Testis (tissue), 2 donors: ENCODE measurements at regions not wholly inside any gene's neighbourhood (a gene's known extent, or its start where the extent isn't known, plus 50 kb on each side); places are given as distances from the start of the nearest gene placed in this dataset.

Experiments used
- DNase-seq: peaks from one replicate; pipeline ENCODE4 v3.0.0-alpha.2; 2019
- H3K27ac ChIP-seq, 2 donors: fragments of 200-600 bp; sonication (generic); one replicate each; pipeline ENCODE4 v1.5.1; 2019
- H3K27me3 ChIP-seq: fragments of 200-600 bp; sonication (generic); one replicate; pipeline ENCODE4 v1.5.1; 2019
- H3K36me3 ChIP-seq: fragments of 200-600 bp; sonication (generic); one replicate; pipeline ENCODE4 v1.5.1; 2017; ENCODE audit warnings: low read depth; ENCODE audit errors: missing control alignments
- H3K4me1 ChIP-seq: fragments of 200-600 bp; sonication (generic); one replicate; pipeline ENCODE4 v1.5.1; 2019
- H3K4me3 ChIP-seq, 2 donors: fragments of 200-600 bp; sonication (generic); one replicate each; pipeline ENCODE4 v1.5.1; 2017 to 2019
- H3K9me3 ChIP-seq: fragments of 200-600 bp; sonication (generic); one replicate; pipeline ENCODE4 v1.5.1; 2017
- POLR2A ChIP-seq: fragments of 450-650 bp; IDR thresholded peaks from one replicate; pipeline ENCODE4 v1.6.1; 2017; ENCODE audit warnings: antibody characterized with exemption, mild to moderate bottlenecking, moderate library complexity
- WGBS, 2 donors: methylation state at CpG; one replicate each; pipeline ENCODE4 v1.1.5; 2018; 5-methylcytosine and 5-hydroxymethylcytosine counted together
- intact Hi-C: fragments of 100-400 bp; cut with DNase I; formaldehyde crosslinking; loops from one replicate; pipeline ENCODE4 v1.15.1; 2023; ENCODE audit warnings: low total_unique reads
- TF ChIP-seq, protein P1 (sequence below), 3 experiments: fragments of 450-650 bp in 2 of 3; fragments of 200-600 bp in 1 of 3; sonication (generic) in 1 of 3; IDR thresholded peaks; one replicate each; pipeline ENCODE4 v1.5.1; 2016 to 2019; ENCODE audit warnings: antibody characterized with exemption in 3 of 3, mild to moderate bottlenecking in 2 of 3, moderate library complexity in 1 of 3

DNA sequence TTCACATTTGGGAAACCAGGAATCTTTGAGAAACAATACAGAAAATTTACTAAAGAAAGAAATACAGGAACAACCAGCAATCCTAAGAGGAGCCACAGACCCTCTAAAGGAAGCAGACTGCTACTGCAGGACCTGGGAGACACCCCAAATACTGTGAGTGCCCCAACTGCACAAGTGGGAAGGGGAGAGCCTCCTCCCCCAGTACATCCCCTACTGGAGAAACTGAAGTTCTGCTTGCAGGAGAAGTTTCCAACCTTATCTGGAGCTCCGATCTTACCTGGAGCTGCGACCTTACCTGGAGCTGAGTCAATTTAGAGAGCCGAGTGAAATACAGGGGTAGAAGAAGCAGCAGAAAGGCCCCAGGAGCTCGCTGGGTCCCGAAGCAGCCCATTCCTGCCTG, 236.4 kb upstream of the SPRY2 start:
- no peak for DNase-seq
- H3K4me1 ChIP-seq: no peaks in the 10 kb centered on the region
- intact Hi-C loops: no loop called here
- 56 to 63% methylated on average over 5 of the region's 5 CpGs for WGBS, 2 donors
- H3K36me3 ChIP-seq: no peaks in the 10 kb centered on the region
- H3K4me3 ChIP-seq: no peak overlapping the region
- no peak for TF ChIP-seq POLR2A
- TF ChIP-seq, protein P1, sequence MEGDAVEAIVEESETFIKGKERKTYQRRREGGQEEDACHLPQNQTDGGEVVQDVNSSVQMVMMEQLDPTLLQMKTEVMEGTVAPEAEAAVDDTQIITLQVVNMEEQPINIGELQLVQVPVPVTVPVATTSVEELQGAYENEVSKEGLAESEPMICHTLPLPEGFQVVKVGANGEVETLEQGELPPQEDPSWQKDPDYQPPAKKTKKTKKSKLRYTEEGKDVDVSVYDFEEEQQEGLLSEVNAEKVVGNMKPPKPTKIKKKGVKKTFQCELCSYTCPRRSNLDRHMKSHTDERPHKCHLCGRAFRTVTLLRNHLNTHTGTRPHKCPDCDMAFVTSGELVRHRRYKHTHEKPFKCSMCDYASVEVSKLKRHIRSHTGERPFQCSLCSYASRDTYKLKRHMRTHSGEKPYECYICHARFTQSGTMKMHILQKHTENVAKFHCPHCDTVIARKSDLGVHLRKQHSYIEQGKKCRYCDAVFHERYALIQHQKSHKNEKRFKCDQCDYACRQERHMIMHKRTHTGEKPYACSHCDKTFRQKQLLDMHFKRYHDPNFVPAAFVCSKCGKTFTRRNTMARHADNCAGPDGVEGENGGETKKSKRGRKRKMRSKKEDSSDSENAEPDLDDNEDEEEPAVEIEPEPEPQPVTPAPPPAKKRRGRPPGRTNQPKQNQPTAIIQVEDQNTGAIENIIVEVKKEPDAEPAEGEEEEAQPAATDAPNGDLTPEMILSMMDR (IDR thresholded peaks at IDR 0.05): no peak
- H3K27me3 ChIP-seq: no peaks in the 10 kb centered on the region
- no peaks in the 10 kb centered on the region for H3K9me3 ChIP-seq
- H3K27ac ChIP-seq: no peak overlapping the region

DNA sequence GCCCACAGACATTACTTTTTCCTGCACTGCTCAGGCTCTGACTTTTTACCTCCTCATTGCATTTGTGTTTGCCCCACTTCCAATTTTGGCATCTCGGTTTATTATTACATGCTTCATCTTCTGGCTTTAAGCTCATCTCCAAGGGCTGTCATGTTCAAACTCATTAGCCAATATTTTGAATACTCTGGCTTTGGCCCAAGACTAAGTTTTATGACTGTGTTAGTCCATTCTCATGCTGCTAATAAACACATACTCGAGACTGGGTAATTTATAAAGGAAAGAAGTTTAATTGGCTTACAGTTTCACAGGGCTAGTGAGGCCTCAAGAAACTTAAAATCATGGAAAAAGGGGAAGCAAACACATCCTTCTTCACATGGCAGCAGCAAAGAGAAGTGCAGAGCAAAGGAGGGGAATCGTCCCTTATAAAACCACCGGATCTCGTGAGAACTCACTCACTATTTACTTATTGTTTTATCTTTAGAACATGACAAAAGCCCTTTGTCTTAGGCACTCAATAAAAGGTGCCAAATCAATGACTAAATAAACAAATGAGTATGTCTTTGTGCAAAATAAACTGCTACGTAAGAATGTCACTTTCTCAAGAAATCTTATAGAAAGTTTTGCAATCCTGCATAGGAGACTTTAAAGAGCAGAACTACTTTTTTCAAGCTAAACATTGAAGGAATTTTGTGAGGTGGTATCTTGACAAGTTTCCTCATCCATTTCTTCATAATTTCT, 233.4 kb upstream of the SPRY2 start:
- no peaks in the 10 kb centered on the region for H3K4me1 ChIP-seq
- WGBS, 2 donors: 74 to 78% methylated on average over 6 of the region's 6 CpGs
- intact Hi-C loops: no loop called here
- H3K27me3 ChIP-seq: no peaks in the 10 kb centered on the region
- no peak overlapping the region for H3K4me3 ChIP-seq
- no peak for DNase-seq
- H3K27ac ChIP-seq: no peak overlapping the region
- no peaks in the 10 kb centered on the region for H3K36me3 ChIP-seq
- no peaks in the 10 kb centered on the region for H3K9me3 ChIP-seq
- TF ChIP-seq, protein P1 (IDR thresholded peaks at IDR 0.05): no peak
- TF ChIP-seq POLR2A: no peak

DNA sequence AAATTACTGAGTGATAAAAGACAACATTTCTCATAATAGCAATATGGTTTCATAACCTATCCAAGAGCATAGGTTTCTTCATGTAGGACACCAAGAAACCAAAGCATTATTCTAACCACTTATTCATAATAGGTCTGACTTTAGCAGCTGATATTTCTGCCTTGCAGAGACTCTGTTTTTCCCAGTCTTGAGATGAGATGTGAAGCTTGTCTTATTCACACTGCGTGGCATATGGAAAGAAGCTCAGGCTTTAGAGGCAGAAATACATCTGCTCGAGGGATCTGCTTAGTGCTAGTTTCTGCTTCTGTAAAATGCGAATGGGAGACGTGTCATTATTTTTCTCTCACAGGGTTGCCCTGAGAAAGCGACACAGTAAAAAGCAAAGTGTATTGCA, 232.0 kb upstream of the SPRY2 start:
- Histone ChIP-seq H3K36me3 (no peaks in the 10 kb centered on the region), H3K9me3 (no peaks in the 10 kb centered on the region), H3K27ac (no peak overlapping the region), H3K27me3 (no peaks in the 10 kb centered on the region), H3K4me3 (no peak overlapping the region), H3K4me1 (no peaks in the 10 kb centered on the region)
- intact Hi-C loops: no loop called here
- TF ChIP-seq, protein P1 (IDR thresholded peaks at IDR 0.05): no peak
- TF ChIP-seq POLR2A: no peak
- 89 to 93% methylated on average over 5 of the region's 5 CpGs for WGBS, 2 donors
- no peak for DNase-seq

DNA sequence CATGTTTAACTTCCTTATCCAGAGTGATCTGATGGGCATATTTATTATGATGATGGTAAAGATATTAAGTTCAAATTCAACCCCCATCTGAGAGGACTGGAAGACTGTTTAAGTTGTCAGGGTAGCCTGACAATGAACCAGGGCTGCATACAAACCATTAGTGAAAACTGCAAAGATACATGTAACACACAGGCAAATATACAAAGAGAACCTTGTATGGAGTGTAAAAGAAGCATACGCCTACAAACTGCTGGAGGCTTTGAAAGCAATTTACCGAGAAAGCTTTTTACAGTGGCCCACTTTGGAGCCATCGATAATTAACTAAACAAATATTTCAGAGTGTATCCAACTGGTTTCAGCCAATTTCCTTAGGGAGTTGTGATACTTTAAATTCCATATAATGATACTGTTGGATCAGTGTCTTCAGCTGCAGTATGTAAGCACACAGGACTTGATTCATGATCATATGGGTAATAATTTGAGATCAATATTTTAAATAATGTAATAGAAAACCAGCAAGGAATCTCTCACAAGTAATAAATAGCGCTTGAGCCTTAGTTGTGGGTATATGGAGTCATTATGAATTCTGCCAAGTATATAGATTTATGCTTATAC, 231.5 kb upstream of the SPRY2 start:
- Histone ChIP-seq H3K36me3 (no peaks in the 10 kb centered on the region), H3K4me1 (no peaks in the 10 kb centered on the region), H3K27me3 (no peaks in the 10 kb centered on the region), H3K4me3 (no peak overlapping the region), H3K27ac (no peak overlapping the region), H3K9me3 (no peaks in the 10 kb centered on the region)
- DNase-seq: no peak
- TF ChIP-seq, protein P1 (IDR thresholded peaks at IDR 0.05): no peak
- intact Hi-C loops: no loop called here
- 85 to 94% methylated on average over 4 of the region's 4 CpGs for WGBS, 2 donors
